GM18526 (cell line): ENCODE measurements at regions not wholly inside any gene's neighbourhood (a gene's known extent, or its start where the extent isn't known, plus 50 kb on each side); places are given as distances from the start of the nearest gene placed in this dataset.

Experiments used
- POLR2A ChIP-seq: IDR thresholded peaks from 3 replicates; pipeline ENCODE4 v1.6.1; 2011; ENCODE audit not compliant: insufficient read length; ENCODE audit errors: extremely low read depth

DNA sequence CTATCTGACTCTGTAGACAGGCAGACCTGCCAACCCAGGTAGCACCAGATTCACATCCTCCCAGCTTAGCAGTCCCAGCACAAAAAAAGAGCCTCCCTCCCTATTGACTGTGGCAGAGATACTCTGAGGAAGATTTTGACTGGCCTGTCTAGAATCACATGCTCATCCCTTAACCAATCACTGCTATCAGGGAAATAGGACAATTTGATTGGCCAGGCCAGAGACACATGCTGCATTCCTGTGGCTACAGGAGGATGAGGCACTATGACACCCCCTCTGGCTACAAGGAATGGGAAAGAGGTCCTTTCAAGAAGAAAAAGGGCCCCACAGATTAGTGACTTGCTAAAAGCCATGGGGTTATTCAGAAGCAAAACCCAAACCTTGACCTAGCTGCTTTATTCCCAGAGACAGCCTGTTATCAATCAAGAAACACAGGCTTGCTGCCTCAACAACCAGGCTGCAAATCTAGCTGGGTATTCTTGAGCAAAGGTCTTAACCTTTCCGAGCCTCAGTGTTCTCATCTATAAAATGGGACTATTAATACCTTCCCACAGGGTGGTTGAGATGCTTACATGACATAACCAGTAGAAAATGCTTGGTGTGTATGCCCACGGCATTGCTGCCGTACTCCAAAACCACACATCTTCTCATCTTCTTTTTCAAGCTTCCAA, 147.6 kb downstream of the BCOR start:
- no peak for TF ChIP-seq POLR2A

DNA sequence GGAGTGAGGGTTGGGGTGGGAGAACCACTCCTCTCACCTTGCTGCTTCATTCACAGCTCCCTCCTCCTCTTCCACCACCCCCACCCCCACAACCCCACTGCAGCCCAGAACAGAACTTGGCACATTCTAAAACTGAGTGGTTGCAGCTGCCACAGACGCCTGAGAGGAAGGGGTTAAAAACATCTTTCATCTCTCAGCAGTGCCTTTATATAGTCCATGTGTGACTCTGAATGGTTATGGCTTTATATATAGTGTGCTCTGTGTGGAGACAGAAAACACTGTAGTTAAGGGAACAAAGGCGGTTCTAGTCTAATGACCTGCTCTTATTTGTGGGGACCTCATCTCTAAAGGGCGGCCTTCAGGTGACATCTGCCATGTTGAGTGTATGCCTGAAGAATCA, 144.8 kb downstream of the BCOR start:
- TF ChIP-seq POLR2A = no peak

DNA sequence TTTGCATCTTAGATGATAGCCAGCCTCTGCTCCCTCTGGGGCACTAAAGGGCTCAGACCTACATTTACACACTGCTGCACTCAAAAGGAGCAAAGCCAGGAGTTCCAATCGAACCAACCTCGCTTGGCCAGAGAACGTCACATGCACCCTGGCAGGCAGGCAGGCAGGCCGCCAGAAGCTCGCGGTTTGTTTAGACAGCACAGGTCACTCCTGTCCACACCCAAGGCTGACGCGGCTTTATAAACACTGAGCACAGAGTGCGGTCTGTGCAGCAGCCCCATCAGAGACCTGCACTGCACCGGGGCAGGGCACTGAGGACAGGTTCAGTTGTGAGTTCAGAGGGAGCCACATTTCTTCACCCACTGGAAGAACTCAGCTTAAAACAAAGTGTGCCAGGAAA, 143.9 kb downstream of the BCOR start:
- TF ChIP-seq POLR2A = no peak

DNA sequence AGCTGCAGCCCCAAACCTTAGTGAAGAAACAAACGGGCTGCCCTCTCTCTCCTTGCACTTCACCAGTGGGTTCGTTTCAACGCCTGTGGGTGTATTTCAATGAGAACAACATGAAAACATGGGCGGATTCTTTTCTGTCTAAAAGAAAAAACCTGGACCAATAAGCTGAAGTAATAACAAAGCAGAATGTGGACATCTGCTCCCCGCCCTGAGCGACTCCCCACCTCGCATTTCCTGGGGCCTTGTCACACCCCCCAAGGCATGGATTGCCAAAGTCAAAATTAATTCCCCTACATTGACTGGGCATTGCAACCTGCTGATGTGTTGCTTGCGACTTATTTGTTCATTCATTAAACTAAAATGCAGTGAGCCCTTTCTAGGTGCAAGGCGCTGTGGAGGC, 142.9 kb downstream of the BCOR start:
- TF ChIP-seq POLR2A = no peak

DNA sequence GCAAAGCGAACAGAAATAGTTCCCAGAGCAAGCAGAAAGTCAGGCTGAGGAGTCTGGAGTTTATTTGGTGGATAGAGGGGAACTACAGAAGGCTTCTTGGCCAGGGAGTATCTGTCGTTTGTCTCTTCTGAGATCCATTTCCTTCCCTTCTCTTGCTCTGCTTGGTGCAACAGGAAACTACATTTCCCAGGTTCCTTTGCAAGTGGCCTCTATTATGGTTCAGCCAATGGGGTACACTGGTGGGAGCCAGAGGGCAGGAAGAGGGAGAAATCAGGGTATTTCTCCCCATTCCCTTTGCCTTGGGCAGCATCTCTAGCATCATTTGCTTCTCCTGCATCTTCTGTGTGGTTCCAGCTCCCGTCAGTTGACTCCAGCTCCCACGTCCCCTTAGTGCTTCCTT, 142.1 kb downstream of the BCOR start:
- no peak for TF ChIP-seq POLR2A

DNA sequence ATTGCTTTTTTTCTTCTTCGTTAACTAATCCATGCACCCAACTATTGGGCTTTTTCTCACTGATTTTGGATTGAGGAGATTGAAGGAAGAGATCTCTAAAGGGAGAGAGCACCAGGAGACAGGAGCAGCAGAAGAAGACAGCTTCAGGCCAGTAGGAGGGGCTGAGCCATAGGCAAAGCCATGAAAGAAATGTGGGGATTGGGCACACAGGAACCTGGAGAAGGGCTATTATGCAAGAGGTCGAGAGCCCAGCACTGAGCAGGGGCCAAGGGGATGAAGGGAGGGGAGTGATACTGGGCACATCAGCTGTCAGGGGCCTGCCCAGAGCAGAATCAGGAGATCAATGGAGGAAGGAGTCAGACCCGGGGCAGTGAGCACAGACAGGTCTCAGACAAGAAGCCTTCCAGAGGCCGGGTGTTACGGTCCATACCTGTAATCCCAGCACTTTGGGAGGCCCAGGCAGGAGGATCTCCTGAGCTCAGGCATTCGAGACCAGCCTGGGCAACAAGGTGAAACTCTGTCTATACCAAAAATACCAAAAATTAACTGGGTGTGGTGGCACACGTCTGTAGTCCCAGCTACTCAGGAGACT, 140.9 kb downstream of the BCOR start:
- TF ChIP-seq POLR2A = no peak

DNA sequence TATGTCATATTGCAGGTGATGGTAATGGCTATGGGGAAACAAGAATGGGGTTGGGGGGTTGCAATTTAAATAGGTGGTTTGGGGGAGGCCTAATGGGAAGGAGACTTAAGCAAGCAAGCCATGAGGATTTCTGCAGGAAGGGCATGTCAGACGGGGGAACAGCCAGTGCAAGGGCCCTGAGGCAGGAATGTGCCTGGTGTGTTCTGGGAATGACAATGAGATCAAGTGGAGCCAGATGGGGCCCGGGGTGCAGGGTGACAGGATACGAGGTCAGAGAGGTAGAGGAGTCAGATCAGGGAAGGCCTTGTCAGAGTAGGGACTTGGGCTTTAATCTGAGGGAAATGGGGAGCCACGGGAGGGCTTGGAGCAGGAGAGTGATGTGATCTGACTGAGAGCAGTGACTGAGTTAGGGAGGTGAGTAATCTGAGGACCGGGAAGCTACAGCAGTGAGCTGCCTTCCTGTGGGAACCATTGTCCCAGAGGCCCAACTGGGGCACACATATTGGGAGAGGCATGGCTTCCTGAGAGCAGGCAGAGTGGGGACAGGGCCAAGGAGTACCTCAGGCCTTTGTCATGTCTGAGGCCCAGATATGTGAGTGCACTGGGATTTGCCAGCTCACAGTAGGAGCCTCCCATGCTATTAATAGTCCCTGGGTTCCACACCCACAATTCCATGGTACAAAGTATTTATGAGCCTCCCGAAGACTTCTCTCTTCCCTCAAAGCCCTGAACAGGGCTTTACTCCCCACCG, 139.8 kb downstream of the BCOR start:
- no peak for TF ChIP-seq POLR2A

DNA sequence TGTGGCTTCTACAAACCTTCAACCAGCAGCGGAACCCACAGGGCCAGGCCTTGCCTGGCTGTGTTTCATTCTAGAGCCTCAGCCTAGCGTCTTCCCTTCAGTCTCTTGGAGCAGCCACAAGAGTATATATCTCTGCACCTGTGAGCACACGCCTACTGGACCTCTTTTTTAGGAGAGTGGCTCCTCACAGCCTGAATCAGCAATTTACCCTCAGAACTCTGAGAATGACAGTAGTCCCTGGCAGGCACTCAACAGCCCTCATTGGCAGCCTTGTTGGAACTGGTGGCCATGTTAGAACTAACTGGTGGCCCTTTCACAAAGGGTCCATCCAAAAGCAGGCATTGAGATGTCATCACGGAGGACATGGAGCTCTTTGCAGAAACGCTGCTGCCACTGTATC, 138.9 kb downstream of the BCOR start:
- no peak for TF ChIP-seq POLR2A

DNA sequence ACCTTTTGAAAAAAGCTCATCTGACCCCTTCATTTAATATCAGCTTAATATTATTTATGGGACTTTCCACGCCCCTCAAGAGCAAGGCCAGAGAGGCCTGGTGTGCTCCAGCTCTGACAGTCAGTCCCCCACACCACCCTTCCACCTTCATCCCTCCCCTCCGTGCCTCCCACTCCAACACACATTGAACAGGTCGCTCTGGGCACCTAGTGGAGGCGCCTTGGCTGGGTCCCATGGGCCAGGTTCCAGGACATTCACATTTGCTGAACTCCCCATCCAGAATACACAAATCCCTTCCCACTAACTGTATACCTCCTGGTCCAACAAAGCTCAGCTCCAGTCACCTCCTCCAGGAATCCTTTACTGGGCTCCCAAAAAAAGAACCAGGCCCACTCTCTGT, 137.5 kb downstream of the BCOR start:
- TF ChIP-seq POLR2A = no peak

DNA sequence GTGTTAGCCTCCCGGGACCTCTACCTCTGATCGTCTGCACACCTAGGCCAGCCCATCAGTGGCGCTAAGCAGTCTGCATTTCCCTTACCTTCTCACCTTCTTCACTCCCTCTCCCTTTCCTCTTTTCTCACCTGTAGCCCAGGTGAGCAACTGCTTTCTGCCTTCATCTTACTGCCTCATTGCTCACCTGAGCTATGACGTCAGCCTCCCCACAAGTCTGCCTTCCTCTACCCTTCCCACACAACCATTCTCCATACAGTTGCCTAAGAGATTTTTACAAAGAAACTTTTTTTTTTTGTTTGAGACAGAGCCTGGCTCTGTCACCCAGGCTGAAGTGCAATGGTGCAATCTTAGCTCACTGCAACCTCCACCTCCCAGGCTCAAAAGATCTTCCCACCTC, 136.3 kb downstream of the BCOR start:
- no peak for TF ChIP-seq POLR2A

DNA sequence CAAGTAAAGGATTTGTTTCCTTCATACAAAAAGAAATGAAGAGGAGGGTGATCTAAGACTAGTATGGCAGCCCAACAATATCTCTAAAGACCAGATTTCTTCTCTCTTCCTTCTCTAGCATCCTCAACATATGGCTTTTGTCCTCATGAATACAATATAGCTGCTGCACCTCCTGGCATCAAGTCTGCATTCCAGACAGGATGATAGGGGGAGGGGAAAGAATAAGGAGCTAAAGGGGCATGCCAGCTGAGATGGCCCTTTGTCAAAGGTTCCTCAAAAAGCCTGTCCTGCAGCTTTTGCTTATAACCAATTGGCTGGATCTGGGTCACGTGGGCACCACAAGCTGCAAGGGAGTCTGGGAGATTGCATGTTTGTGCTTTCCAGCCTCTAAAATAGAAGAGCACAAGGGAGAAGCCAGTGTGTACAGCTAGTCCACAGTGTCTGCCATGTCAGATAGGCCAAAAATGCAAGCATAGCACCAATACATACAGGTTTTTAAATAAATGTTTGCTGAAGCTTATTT, 132.6 kb downstream of the BCOR start:
- TF ChIP-seq POLR2A = no peak

DNA sequence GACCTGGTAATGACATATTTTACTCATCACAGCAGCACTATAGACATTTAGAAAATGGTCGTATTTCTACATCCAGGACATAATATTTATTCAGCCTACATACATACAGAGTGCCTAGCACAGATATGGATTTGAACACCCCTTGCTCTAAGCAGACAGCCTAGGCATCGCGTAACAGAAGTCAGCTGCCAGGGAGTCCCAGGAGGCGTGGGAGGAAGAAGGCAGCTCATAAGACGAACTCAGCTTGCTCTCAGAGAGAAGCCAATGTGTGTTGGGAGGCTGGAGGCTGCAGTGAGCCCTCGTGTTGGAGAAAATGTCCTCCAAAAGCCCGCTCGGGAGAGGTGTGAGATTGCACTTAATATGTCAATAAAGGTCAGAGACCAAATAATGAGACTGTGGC, 131.6 kb downstream of the BCOR start:
- TF ChIP-seq POLR2A = no peak

DNA sequence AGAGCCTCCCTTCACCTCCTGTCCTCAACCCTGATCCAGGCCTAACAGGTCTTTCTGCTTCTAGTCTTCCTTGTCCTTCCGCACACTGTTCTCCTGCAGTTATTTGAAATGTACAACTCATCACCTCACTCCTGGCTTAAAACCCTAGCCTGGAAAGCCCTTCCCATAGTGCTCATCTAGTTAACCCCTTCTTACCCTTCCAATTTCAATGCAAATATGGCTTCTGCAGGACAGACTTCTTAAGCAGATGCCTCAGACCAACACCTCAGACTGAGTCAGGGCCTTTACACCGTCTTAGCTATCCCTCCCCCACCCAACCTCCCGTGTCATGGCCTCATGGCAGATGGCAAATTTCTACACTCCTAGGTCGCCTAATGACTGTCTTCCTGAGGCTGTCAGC, 130.4 kb downstream of the BCOR start:
- no peak for TF ChIP-seq POLR2A

DNA sequence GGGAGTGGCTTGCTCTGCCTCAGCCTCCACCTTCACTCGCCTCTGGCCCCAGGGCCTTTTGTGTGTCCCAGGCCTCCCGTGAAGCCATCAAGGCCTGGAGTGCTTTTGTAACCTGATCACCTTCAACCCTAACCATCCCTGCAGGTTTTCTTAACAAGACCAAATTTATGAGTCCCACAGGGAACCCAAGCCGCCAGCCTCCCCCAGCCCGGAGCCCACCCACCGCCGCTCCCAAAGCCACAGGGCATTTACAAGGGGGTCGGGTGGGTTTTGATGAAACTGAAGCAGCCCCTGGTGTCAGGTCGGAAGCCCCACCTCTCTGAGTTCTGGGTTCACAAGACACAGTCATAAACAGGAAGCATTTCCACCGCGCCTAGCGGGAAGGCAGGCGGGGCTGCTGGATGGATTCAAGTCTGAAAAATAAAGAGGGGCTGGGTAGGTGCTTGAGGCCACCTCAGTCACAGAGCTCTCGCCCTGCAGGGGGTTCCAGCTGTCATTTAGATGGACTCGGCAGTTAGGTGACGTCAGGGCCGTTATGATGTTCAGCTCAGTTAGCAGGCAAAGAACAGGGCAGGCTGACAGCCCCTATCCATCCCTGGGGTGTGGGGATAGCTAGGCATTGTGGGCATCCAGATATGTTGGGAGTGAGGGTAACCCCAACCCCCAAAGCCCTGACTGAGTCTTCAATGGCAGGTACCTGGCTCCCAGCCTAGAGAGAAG, 128.5 kb downstream of the BCOR start:
- no peak for TF ChIP-seq POLR2A

DNA sequence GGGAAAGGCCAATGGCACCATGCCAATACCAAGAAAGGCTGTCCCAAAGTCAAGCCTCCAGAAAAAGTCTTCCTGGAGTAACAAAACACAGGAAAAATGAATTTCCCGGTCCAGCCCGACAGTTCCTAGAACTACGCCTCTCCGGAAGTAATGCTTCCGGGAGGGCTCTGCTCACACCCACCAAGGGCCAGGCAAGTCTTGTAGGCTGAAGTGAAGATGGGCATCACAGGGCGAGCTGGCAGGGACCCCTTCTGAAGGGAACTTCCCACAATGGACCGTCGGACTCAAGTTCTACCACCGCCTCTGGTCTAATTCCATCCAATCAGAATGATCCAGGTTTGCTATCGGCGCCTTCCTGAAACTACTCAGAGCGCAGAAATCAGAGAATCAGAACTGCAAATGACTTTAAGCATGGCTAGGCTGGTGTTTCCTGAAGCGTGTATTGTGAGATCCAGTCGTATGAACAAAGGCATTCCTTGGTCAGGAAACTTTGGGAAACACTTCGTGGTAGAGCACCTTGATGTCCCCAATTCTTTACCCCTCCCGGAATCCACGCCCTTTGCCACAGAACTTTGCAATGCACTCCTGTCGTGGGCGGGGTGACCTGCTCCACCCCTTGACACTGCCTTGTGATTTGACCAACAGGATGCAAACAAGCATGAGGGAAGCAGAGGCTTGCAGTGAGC, 127.8 kb downstream of the BCOR start:
- TF ChIP-seq POLR2A = no peak
